ENCODE measurements at regions not wholly inside any gene's neighbourhood (a gene's known extent, or its start where the extent isn't known, plus 50 kb on each side); places are given as distances from the start of the nearest gene placed in this dataset.
"Not testable (repeated sequence)": the region's sequence is repeated elsewhere in the genome, so short reads cannot be mapped to it uniquely, and the experiment has no call there.

DNA sequence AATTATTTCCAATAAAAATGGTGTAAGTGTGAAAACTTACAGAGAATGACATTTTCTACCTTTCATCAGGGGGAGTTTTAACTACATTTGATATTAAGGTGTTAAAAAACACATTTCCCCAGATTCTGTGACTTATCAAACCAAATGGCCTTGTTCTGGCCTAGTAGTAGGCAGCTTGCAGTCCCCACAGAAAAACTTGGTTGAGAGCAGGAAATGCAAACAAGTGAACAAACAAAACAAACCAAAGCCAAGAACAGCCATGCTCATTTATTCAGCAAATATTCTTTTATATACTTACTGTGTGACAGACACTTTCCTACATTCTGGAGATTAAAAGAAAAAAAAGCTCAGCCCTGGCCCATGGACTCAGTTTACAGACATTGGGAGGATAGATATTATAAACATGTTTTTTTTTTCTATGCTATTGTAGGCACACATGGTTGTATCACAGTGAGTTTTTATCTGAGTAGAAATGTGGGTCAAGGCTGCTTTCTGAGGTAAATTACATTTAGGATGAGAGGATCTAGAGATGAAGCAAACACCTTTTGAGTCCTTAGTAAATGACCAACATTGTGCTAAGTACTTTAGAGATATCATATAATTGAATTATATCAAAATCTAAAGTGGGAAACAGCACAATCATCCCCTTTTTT is 449.2 kb upstream of the AADAT start:
- no peak for DNase-seq

GRCh38 chr4:170529748-170530722 is 440.3 kb upstream of the AADAT start:
- DNase-seq = no peak

DNA sequence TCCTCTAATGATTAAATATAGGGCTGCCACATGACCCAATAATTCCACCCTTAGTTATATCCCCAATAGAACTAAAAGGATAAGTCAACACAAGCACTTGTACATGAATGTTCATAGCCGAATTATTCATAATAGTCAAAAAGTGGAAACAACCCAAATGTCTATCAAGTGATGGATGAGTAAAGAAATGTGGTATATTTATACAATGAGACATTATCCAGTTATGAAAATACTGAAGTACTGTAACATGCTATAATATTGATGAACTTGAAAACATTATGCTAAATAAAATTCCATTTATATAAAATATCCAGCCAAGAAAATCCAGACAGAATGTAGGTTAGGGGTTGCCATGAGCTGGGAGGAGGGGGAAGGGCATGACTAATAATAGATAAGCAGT is 436.7 kb upstream of the AADAT start:
- DNase-seq = no peak

DNA sequence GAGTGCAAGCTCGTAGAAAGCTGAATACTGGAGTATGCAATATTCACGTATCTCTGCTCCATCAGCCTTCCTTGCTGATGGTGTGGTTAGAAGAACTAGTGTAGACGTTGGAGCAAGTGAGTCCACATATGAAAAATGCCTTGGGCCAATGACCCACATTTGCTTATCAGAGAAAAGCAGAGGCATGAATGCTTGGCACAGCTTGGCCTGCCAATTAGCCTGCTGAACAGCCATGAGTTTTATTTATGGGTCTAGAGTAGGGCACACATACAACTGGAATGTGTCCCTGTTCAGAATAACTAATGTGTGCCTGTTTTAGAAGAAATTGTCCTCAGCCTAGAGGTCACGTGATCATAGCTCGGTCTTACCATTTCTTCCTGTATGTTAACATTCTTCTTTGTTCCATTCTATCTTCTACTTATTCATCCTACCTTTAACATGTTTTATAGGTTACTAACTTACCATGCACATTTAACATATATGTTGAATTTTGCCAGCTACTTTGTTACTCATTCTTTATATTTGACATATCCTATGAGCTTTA is 432.7 kb upstream of the AADAT start:
- DNase-seq = no peak

GRCh38 chr4:170497689-170498088 is 407.9 kb upstream of the AADAT start:
- no peak for DNase-seq

- no peak for DNase-seq
Observed at GRCh38 chr4:170497112-170497511, 407.4 kb upstream of the AADAT start.

GRCh38 chr4:170491981-170492380 is 402.2 kb upstream of the AADAT start:
- DNase-seq = no peak

GRCh38 chr4:170476351-170476750 is 386.6 kb upstream of the AADAT start:
- DNase-seq = no peak

DNA sequence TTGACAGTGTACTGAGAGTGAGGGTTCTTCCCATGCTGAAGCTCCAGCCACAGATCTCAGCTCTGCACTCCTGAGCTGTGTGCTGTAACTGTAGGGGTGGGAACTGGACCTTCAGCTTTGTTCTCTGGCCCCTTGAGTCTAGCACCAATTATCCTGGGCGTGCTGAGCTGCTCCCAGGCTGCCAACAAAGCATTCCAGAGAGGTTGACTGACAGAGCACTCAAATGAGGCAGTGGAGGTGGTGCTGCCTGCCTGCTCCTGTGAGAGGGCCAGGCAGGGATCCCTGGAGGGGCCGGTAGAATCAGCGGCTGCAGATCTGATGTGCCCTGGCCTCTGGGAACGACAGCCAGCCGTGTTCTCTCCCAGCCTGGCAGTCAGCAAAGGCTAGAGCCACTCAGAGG is 375.7 kb upstream of the AADAT start:
- no peak for DNase-seq

GRCh38 chr4:170464614-170465197 is 374.9 kb upstream of the AADAT start:
- DNase-seq = no peak

DNA sequence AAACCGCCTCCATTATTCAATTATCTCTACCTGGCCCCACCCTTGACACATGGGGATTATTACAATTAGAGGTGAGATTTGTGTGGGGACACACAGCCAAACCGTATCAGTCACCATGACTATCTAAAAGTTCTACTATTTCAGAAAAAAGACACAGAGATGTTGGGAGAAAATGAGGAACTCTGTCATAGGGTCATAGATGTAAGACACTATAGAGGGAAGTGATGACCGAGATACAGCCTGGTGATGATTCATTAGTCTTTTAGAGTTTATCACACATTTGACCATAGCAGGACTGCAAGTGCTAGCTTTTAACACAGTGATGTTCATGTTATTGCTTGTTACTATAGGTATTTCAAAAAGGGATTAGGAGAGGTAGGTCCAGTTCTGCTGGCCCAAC is 357.0 kb upstream of the AADAT start:
- DNase-seq = no peak

GRCh38 chr4:170441146-170441545 is 351.4 kb upstream of the AADAT start:
- not testable (repeated sequence) for DNase-seq

- DNase-seq = no peak
Observed at GRCh38 chr4:170428929-170429328, 339.2 kb upstream of the AADAT start.

GRCh38 chr4:170425521-170426143 is 335.9 kb upstream of the AADAT start:
- DNase-seq = no peak

DNA sequence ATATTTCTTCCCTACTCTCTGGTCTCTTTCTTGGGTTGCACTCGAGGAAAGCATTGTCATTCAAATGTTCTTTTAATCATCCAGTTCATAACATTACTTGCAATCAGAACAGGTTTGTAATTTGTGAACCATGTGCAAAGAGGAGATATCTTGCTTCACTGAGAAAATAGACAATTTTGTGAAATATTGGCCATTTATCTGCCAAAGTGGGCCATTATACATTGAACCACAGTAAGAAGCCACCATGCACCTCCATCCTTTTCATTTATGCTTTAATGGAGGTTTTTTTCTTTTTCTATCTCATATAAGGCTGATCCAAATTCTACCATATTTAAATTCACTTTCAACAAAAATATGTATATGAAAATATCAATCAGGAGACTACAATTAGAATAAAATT is 335.3 kb upstream of the AADAT start:
- DNase-seq = no peak

DNA sequence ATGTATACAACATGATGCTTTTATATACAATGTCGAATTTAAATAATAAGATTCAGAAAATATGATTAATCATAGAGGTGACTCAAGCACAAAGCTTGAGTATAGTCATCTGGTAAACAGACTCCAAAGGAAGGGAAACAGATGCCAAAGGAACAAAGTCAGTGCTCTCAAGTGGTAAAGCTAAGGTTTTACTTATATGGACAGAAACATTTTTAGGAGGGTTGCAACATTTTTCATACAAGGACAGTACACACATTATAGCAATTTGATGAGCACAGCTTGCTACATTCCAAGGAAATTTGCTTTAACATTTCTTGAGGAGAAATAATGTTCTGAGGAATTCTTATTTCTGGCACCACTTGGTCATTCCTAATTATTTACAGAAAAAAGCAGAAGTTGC is 333.4 kb upstream of the AADAT start:
- DNase-seq = no peak

- DNase-seq = no peak
Observed at GRCh38 chr4:170420255-170420693, 330.5 kb upstream of the AADAT start.

- no peak for DNase-seq
Observed at GRCh38 chr4:170414961-170415360, 325.2 kb upstream of the AADAT start.

DNA sequence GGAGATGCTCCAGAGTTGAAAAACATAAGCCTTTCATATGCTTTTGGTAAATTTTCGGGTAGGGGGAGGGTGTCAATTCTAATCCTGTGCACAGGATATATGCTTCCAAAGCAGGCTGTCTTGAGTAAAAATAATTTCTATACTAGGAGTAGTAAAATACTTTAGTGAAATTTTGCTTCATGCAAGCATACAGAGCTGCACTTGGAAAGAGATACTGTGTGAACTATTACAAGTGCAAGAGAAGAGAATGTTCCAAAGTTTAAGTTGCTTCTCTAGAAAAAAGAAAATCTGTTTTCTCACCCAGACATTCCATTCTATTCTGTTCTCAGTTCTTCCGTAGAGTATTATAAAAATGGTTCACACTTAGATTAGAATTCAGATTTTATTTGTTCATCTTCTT is 324.6 kb upstream of the AADAT start:
- no peak for DNase-seq

DNA sequence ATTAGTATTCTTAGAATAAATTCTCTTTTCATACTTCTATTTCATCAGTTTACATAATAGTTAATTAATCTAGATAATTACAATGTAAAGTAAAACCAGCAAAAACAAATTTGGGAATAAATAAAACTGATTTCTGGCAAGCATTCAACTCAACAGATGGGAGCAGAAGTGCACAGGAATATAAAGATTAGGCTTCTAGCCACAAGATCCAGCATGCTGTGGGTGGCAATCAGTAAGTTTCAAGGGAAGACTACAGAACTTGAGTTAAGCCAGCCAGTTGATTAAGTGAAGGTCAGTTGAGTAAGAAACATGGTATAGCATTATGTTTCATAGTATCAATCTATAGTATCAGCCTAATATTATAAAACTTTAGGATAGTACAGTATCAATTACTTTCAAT is 324.2 kb upstream of the AADAT start:
- DNase-seq = no peak

- DNase-seq = no peak
Observed at GRCh38 chr4:170400361-170400760, 310.6 kb upstream of the AADAT start.

DNA sequence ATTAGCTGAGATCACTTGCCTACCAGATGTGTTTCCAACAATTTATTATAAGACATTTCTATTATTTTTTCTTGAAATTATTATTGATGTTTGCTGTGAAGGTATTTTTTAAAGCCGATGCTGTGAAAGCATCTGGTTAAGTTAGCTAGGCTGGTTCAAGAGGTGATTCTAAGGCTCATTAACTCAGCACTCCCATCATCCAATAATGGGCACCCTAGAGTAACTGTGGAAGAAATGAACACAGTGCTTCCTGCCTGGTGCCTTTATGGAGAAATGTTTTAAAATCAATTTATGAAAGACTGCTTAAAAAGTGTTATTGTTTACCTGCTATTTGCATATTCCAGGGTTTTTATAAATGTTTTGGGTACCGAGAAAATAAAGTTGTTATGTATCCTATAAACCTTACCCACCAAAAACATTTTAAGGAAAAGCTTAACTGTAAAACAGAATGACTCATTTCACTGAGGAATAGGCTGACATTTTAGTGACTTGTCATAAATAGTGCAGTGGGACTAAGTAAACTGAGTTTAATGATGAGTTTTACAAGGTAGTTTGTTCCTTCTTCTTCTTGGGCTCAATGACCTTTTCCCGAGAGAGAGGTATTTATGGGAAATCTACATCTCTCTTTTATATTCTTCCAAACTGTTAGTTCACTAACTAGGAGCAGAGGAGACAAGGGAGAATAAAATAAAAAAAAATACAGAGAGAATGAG is 310.0 kb upstream of the AADAT start:
- no peak for DNase-seq

Measured in inflammatory macrophage (primary cell).